ENCODE measurements at regions not wholly inside any gene's neighbourhood (a gene's known extent, or its start where the extent isn't known, plus 50 kb on each side); places are given as distances from the start of the nearest gene placed in this dataset.

DNA sequence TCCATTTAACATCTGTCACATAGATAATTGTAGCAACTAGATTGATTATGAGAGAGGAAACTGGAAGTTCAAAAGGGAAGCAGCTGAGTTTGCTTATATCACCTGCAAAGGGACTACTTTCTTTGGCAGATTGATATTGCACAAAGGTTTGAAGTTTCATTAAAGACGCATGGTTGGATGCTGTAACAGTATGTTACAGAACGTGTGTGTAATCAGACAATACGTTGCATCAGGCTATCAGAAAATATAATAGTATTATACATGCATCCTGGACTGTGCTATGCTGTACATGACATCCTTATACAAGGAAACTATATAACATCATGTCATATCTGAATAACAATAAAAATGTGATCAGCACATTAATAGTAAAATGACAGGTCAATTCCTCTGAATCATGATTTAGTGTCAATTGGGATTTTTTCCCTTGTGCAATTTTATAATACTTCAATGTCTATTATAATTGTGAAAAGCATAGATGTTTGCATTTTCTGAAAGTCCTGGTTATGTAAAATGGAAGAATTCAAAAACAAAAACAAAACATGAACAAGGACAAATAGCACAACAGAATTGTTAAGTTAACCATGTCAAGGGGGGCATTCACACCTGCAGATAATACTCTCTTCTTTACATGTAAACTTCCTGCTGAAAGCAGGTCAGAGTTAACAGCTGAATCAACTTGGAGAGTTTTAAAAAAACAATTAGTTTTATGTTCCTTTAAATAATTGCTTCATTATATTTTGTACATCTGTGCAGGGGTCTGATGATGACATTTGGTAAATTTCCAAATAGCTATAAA is 283.2 kb upstream of the KCNH8 start:
- H3K4me3 ChIP-seq (ENCODE audit: low read depth, low read length), result no peak overlapping the region
- TF ChIP-seq, protein P1, sequence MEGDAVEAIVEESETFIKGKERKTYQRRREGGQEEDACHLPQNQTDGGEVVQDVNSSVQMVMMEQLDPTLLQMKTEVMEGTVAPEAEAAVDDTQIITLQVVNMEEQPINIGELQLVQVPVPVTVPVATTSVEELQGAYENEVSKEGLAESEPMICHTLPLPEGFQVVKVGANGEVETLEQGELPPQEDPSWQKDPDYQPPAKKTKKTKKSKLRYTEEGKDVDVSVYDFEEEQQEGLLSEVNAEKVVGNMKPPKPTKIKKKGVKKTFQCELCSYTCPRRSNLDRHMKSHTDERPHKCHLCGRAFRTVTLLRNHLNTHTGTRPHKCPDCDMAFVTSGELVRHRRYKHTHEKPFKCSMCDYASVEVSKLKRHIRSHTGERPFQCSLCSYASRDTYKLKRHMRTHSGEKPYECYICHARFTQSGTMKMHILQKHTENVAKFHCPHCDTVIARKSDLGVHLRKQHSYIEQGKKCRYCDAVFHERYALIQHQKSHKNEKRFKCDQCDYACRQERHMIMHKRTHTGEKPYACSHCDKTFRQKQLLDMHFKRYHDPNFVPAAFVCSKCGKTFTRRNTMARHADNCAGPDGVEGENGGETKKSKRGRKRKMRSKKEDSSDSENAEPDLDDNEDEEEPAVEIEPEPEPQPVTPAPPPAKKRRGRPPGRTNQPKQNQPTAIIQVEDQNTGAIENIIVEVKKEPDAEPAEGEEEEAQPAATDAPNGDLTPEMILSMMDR (IDR thresholded peaks at IDR 0.05; ENCODE audit: borderline replicate concordance, insufficient read depth, low read depth, low read length), result no peak

DNA sequence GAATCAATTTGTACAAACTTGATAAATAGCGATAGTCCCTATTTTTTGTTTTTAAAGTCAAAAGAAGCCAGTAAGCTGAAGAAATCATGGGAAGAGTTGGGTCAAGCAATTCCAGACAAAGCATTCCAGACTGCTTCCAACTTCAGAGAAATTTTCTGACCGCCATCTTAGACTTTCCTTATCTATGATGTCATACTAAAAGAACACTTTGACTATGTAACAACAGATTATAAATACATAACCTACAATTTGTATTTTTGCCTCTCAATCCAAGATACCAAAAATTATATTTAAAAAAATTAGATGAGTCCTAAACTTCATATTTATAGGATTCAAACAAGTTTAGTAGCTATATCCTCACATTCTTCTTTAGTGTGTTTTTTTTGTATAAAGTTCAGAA is 286.2 kb upstream of the KCNH8 start:
- TF ChIP-seq, protein P1 (IDR thresholded peaks at IDR 0.05; ENCODE audit: borderline replicate concordance, insufficient read depth, low read depth, low read length), result no peak
- H3K4me3 ChIP-seq (ENCODE audit: low read depth, low read length), result no peak overlapping the region

- H3K4me3 ChIP-seq (ENCODE audit: low read depth, low read length), result no peak overlapping the region
- TF ChIP-seq, protein P1 (IDR thresholded peaks at IDR 0.05; ENCODE audit: borderline replicate concordance, insufficient read depth, low read depth, low read length), result no peak
Observed at GRCh38 chr3:18861137-18861536, 287.2 kb upstream of the KCNH8 start.

DNA sequence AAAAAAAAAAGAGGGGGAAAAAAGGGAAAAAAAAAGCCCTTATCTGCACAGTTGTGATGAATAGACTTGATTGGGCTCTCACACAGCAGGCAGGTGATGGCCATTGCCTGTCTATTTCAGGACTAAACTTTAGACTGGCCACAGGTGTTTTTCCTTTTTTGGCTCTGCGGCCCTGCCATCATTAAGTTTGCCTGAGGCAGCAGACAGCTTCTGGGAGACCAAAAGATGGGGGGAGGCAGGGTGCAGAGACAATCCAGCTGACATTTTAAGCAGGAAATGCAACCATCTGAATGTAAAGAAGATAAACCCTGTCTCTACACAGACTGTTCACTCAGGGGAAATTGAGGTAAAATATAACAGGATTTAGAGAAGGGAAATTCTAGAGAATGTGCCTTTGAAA is 295.0 kb upstream of the KCNH8 start:
- TF ChIP-seq, protein P1 (IDR thresholded peaks at IDR 0.05; ENCODE audit: borderline replicate concordance, insufficient read depth, low read depth, low read length), result no peak
- H3K4me3 ChIP-seq (ENCODE audit: low read depth, low read length), result no peak overlapping the region

DNA sequence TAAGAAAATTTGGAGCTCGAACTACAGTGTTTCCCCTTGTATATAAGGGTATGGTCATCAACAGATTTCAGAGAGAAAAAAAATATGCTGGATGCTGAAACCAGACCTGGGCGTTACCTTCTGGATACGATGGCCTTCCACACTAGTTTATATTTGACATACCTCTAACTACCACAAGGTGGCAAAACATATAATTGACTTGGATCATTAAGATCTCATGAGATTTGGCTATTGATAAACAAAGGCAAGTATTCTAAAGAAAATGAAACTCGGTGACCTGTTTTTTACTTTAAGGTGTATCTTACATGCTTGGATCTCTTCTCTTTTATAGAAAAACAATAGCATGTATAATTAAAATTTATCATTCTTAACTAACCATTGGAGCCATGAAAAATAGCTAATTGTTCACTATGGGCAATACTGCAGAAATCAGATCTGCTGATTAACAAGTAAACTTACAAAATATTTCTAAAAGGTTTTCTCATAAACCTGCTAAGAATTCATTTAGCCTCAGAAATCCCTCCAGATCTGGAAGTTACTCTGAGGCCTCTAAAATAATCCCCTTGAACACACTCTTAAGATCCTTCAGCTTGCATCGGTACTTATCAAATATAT is 300.6 kb upstream of the KCNH8 start:
- no peak overlapping the region for H3K4me3 ChIP-seq (ENCODE audit: low read depth, low read length)

DNA sequence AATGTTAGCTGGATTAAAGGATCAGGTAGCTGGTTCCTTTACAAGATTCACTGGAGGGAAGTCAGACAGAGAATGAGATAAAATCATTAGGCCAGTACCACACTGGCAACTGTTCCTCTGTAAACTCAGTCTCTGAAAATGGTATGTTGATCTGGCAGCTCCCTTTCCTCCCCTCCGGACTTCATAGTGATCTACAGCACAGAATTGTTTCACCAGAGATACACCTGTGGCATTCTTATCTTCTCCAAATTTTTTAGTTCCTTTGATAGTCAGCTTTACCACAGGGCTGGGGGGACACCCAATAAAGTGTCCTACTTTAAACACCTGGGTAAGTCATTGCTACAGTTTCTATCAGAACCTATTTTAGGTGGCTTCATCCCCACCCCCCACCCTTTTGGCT is 304.3 kb upstream of the KCNH8 start:
- no peak overlapping the region for H3K4me3 ChIP-seq (ENCODE audit: low read depth, low read length)
- TF ChIP-seq, protein P1 (IDR thresholded peaks at IDR 0.05; ENCODE audit: borderline replicate concordance, insufficient read depth, low read depth, low read length), result no peak

More for the DNA sequence above, 300.6 kb upstream of the KCNH8 start:
- TF ChIP-seq, protein P1 (IDR thresholded peaks at IDR 0.05; ENCODE audit: borderline replicate concordance, insufficient read depth, low read depth, low read length), result peak; percentile 26; the same call in 1 of the 2 replicates

GRCh38 chr3:18843188-18843587 is 305.1 kb upstream of the KCNH8 start:
- TF ChIP-seq, protein P1 (IDR thresholded peaks at IDR 0.05; ENCODE audit: borderline replicate concordance, insufficient read depth, low read depth, low read length), result no peak
- H3K4me3 ChIP-seq (ENCODE audit: low read depth, low read length), result no peak overlapping the region
